NCI-H2081 treated with DMSO at 0.1 percent for 48 hours (cell line): ENCODE measurements at regions not wholly inside any gene's neighbourhood (a gene's known extent, or its start where the extent isn't known, plus 50 kb on each side); places are given as distances from the start of the nearest gene placed in this dataset.
A peak's percentile ranks its signal among the peaks of the same experiment; 100 is the strongest.

Source experiments
- DNase-seq: peaks from one replicate; lab custom pipeline; 2025; lab: John Stamatoyannopoulos, UW

GRCh38 chr7:132733860-132734259 is 157.6 kb upstream of the PLXNA4 start:
- no peak for DNase-seq

DNA sequence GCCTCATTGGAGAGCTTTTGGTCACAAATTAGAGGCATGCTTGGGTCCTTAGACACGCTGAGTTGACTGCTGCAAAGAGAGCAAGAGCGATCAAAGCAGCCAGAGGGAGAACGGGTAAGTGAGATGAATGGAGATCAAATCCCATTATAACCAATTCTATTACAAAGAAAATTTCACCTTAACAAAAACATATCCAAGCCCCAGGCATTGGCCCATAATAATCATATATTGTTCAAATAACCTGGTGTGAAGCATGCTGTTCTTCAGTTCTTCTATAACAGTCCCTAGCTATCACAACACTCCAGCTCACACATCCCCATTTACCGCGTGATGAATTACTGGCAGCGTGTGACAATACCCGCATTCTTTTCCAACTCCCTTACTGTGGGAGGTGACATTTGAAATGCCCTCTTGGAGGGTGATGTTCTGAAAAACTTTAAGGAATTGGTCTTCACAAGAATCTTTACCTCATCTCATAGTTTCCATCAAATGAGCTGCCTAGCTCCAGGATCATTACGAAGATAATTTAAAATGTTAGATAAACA is 156.1 kb upstream of the PLXNA4 start:
- DNase-seq: no peak

- no peak for DNase-seq
Measured at GRCh38 chr7:132730105-132730504, 153.8 kb upstream of the PLXNA4 start.

- no peak for DNase-seq
Measured at GRCh38 chr7:132723506-132724081, 147.3 kb upstream of the PLXNA4 start.

- DNase-seq: no peak
Measured at GRCh38 chr7:132720835-132721234, 144.6 kb upstream of the PLXNA4 start.

GRCh38 chr7:132713893-132714292 is 137.6 kb upstream of the PLXNA4 start:
- DNase-seq: no peak

DNA sequence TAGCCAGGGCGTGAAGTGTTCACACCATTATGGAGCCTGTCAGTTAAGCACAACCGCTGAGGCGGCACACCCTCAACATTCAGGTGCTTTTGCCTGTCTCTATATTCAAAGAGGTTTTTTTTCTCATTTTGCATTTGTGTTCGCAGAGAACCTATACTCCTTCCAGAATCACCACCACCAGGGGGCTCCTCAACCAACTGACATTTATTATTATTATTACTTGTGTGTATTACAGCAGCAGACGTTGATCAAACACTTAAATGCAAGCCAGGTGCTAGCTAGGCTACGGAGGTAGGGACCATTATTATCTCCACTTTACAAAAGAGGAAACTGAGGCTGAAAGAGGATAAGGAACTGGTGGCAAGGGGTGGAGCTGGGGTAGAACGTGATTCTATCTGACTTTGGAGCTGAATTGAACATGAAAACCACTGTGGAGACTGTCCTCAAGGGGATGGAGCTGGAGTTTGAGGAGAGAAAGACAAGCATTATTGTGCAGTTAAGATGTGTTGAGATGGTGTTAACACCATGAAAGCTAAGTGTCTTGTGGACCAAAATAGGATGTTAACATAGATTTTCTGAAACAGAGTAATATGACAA is 133.8 kb upstream of the PLXNA4 start:
- no peak for DNase-seq

- DNase-seq: no peak
Measured at GRCh38 chr7:132708470-132708869, 132.2 kb upstream of the PLXNA4 start.

DNA sequence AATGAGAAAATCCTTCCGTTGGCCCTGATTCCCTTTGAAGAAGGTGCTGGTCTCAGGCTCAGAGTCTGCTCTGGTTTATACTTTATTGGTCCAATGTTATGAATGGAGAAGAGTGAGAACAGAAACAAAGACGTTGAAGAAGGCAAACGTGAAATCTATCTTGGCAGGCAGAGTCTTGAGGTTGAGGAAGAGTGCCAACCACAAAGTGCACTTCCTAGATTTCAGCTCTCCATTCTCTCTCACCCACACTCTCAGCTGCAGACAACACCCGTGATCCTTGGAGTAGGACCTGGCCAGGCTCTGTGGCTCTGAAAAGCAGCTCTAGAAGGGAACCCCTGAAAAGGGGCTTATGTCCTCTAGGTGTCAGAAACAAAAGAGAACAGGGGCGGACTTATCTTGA is 128.9 kb upstream of the PLXNA4 start:
- DNase-seq: no peak

DNA sequence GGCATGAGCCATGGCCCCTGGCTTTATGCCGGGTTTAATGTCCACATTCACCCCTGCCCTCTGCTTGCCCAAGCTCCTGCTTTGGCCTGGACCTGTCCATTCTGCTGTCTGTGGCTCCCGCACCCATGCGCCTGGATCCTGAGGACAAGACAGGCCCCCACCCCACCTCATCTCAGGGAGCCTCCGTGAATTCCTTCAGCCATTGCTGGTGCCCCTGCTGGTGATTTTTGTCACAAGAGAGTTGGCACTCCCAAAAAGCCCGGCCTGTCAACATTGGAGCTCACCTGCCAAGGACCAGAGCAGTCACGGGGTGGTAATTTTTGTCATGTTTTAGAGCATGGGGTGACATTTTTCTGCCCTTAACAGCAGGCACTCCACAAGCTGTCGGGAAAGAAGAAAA is 127.5 kb upstream of the PLXNA4 start:
- no peak for DNase-seq

DNA sequence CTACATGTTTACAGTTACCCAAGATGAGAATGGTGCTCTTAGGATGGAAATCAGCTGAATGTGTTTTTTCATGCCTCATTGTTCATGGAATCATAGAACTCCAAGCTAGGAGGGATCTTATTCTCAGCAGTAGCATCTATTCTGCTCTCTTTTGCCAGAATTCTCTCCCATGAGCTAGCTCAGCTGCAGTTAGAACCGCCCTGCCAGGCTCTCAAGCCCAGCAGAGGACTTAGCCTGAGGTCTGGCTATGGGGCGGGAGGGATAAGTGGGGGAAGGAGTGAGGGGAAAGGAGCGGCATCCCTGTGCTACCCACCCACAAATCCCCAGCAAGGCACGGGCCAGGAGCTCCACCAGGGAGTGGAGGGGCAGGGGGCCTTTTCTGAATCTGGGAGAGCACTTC is 120.7 kb upstream of the PLXNA4 start:
- no peak for DNase-seq

- peak; percentile 71 for DNase-seq
Measured at GRCh38 chr7:132696332-132696731, 120.1 kb upstream of the PLXNA4 start.

- DNase-seq: no peak
Measured at GRCh38 chr7:132691201-132691600, 114.9 kb upstream of the PLXNA4 start.

GRCh38 chr7:132690174-132690573 is 113.9 kb upstream of the PLXNA4 start:
- DNase-seq: no peak

GRCh38 chr7:132687981-132688383 is 111.7 kb upstream of the PLXNA4 start:
- DNase-seq: no peak

DNA sequence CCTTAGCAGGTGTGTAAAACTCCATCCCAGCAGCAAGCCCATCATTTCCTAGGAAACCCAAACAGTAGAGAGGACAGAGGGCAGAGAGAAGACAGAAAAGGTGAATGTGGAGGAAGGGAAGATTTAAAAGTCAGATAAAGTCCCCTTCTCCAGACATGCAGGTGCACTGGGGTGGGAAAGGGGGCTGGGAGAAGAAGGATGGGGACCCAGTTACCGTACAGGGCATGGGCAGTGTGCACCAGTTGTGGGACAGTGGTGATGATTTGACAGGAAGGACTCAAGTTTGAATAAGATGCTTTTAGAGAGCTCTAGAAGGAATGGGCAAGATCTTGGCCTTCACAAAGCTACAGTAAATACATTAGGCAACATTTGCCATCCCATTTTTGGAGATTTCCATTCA is 110.7 kb upstream of the PLXNA4 start:
- no peak for DNase-seq

GRCh38 chr7:132685277-132685676 is 109.0 kb upstream of the PLXNA4 start:
- DNase-seq: no peak

DNA sequence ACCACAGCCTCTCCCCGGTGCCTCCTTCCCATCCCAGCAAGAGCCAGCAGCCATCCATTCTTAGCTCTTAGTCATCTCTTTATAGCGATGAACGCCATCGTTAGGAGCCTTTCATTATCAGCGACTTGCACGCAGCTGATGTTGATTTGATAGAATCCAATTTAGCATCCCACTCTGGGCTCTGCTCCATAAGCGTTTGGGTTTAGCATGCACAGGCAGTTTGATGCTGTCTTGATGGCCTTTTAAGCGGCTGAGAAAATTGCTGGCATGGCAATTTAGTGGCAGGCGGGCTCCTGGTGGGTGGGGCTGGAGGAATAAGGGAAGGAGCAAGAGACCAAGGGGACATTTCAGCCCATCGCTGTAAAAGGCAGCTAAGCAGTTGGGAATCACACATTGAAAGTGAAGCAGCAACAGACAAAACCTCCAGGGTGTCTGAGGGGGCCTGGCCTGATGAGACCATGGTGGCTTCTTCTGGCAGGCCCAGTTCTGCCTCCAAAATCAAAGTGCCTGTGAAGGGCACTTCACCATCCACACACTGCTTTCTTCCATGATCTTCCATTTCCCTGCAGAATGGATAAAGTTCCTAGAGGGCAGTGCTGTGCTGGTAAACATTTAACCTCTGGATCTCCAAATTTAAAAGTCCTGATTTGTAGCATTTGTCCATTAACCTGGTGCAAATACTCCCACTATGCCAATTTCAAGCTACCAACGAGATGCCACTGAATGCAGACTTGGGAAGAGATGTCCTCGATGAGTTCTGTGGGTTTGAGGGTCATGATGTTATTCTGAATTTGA is 107.8 kb upstream of the PLXNA4 start:
- DNase-seq: no peak

- DNase-seq: no peak
Measured at GRCh38 chr7:132681951-132682350, 105.7 kb upstream of the PLXNA4 start.

DNA sequence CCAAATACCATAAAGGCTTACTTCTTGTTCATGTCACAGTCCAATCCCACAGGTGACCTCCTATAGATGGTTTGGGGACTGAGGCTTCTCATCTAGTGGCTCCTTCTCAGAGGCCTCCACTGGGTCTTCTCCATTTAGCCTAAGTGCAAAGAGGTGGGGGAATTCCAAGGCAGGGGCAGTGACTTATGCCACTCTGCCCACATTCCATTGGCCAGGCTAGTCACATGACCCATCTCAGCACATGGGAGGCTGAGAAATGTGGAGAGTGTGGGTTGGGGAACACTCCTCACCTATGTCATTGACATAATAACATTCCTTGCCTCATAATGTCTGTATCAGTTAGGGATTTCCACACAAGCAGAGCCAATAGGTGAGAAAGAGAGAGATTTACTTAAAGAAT is 104.3 kb upstream of the PLXNA4 start:
- no peak for DNase-seq

DNA sequence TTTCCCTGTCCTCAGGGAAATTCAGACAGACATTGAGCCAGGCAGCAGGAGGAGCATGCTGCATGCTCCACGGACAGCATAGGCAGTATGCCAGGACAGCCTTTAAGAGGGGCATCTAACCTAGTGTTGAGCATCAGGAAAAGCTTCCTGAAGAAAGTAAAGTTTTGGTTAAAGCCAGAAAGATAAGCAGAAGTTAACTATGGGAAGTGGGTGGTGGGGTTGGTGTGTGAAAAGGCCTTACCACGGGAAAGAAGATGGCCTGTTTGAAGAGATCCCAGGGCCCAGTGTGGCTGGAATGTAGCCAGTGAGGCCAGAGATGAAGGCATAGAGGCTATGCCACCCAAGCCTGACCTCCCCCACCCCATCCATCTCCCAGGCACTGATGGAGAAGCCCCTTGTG is 102.4 kb upstream of the PLXNA4 start:
- DNase-seq: no peak

DNA sequence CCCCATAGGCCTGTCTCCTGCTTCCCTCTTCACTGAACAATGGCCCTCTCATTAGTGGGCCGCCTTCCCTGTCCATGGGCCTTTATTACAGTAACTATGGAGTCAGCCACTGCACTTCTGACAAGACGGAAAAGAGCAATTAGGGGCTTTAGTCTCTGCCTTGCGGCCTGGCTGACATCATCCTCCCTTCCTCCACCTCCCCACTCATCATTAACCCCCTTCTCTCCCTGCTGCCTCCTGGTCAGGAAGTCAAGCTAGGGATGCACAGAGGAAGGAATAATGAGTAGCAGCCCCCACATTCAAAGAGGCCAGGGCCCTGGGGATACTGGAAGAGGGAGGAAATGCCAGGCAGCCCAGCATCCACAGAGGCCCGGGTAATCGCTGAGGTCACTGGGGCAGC is 101.6 kb upstream of the PLXNA4 start:
- no peak for DNase-seq
